ENCODE measurements at regions not wholly inside any gene's neighbourhood (a gene's known extent, or its start where the extent isn't known, plus 50 kb on each side); places are given as distances from the start of the nearest gene placed in this dataset.

DNA sequence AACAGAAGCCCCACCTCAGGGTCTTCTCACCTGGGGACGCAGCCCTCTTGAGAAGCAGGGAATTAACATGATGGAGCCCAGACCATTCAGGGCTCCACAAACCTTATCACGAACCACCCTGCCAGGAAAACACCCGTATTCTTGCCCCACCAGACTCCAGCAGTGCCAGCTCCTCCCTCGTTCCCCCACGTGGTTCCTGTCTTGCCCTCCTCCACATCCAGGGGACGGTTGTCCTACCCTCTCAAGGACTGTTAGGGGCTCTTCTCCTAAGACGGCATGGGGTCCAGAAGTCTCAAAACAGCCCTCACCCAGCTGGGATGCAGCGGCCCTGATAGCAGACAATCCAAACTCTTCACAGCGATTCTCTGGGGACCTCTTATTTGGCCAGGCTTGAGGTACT lies 372.2 kb upstream of the HS6ST1 start:
- no peak for DNase-seq (ENCODE audit: low read depth)

DNA sequence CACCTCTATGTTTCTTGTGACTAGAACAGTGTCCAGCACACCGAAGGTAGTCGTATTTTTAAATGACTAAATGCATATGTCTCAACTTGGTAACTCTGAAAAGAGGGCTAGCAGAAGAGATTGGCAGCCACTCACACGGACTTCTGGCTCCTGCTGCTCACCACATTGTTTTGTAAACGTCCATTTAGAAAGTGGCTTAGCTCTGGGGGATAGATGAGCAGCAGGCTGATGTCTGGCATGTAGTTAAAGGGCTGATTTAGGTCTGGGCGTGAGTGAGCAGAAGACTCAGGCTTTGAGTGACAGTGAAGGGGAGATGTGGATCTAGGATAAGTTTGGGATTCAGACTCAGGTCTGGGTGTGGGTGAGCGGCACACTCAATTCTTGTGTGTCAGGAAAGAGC lies 372.9 kb upstream of the HS6ST1 start:
- DNase-seq (ENCODE audit: low read depth) = no peak

DNA sequence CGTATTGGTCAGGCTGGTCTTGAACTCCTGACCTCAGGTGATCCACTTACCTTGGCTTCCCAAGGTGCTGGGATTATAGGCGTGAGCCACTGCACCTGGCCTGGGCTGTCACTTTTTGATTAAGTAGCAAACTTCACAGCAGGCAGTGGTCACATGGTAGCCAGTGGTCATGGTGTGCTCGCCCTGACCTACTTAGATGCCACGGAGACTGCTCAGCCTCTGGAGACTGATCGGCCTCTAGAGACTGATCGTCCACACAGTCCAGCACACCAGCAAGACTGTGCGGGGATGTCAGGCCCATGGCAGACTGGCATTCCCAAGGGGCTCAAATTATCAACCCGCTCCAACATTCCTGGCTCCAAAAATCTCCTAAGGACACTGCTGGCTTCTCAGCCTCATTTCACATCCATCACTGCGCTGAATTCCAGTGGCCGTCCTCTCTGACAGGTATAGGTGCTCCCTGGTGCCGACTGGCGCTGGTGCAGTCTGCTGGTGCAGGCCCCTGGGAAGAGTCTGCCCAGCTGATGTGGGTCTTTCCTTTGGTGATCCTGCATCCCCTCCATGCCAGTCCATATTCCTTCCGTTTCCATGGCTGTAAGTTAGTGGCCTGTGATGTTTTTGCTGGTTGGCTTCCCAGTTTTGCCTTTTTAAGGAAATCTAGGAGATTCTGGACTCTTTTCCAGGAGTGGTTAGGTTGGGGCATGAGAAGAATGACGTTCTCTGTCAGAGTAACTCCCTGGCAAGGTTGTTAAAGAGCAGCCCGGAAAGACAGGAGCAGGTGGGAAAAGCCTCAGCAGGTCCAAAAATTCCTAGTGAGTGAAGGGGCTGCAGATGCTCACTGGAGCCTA lies 374.5 kb upstream of the HS6ST1 start:
- DNase-seq (ENCODE audit: low read depth) = no peak

DNA sequence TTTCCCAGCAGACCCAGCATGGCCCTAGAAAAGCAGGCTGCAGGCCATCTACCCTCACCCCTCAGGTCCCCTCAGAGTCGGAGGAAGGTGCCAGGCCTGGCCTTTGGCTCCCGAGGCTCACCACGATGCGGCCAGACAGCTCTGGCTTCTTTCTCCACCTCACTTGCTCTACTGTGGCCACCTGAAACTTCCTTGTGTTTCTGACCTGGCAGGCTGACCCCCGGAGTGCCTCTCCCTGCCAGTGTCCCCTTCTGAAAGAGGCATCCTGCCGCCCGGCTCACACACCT lies 375.0 kb upstream of the HS6ST1 start:
- no peak for DNase-seq (ENCODE audit: low read depth)

DNA sequence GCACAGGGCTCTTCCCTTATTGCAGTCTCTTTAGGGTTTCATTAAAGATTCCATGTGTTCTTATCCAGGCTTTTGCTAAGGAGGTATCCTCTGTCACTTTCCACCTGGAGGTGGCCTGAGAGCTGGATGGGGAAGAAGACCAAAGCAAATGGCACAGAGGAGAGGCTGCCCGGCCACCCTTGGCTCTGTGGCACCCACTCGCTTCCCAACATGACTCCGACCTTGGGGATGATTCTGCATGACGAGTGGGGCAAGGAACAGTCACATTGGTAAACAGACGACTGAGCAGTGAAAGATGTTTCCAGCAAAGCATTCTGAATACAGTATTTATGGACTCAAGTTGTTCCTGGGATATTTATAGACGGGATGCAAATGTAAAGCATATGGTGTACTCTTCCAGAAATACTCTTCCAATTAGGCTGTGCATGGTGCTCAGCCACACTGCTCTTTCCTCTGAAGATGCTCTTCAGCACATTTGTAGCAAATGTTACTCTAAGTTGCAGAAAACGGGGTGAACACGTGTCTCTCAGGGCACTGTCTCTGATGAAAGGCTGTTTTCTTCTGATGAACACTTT lies 377.1 kb upstream of the HS6ST1 start:
- no peak for DNase-seq (ENCODE audit: low read depth)

DNA sequence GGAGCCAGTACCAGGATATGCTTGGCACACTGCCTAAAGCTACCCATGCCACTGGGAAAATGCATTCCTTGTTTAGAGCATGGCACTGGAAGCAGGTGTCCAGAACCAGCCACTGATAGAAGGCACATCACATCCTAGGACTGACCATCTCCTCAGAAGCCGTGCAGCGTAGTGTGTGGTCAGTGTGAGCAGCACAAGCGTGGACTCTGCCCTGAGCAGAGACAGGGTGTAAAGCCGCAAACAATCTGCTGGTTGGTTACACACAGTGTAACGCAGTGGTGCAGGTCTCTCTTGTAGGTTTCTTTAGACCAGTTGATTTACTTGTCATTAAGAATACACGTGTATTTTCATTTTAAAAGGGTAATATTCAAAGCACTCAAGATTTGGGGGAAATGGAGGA lies 377.8 kb upstream of the HS6ST1 start:
- no peak for DNase-seq (ENCODE audit: low read depth)

DNA sequence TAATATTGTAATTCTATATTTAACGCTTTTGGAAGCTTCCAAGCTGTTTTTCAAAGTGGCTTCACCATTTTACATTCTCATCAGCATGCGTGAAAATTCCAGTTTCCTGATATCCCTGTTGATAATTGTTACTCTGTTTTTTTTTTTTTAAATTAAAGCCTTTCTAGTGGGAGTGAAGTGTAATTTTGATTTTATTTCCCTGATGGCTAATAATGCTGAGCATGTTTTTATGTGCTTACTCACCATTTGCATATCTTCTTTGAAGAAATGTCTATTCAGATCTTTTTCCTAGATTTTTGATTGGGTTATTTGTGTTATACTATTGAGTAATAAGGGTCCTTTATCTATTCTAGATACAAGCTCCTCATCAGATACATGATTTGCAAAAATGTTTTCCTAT lies 382.8 kb upstream of the HS6ST1 start:
- no peak for DNase-seq (ENCODE audit: low read depth)

DNA sequence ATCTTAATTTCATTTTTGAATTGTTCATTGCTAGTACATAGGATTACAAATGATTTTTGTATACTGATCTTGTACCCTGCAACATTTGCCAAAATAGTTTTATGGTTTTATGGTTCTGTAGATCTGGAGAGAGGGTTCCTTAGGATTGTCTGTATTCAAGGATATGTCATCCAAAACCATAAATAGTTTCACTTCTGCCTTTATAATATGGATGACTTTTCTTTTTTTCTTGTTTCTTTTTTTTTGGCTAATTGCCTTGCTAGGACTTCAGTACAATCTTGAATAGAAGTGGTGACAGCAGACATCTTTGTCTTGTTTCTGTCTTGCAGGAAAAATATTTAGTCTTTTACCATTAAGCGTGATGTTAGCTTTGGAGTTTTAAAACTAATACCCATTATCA lies 383.9 kb upstream of the HS6ST1 start:
- DNase-seq (ENCODE audit: low read depth) = no peak

DNA sequence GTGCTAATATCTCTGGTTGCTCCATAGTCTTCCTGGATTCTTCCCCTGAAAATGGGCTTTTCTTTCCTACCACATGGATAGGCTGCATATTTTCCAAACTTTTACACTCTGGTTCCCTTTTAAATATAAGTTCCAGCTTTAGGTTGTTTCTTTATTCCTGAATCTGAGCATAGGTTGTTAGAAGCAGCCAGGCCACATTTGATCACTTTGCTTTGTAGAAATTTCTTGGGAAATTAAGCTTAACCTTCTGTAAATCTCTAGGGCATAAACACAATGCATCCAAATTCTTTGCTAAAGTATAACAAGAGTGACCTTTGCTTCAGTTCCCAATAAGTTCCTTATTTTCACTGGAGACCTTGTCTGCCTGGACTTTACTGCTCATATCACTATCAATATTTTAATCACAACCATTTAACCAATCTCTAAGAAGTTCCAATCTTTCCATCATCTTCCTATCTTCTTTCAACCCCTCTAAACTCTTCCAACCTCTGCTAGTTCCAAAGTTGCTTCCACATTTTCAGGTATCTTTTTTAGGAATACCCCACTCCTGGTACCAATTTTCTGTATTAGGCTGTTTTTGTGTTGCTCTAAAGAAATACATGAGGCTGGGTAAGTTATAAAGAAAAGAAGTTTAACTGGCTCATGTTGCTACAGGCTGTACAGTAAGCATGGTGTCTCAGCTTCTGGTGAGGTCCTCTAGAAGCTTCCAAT lies 389.6 kb upstream of the HS6ST1 start:
- DNase-seq (ENCODE audit: low read depth) = no peak

DNA sequence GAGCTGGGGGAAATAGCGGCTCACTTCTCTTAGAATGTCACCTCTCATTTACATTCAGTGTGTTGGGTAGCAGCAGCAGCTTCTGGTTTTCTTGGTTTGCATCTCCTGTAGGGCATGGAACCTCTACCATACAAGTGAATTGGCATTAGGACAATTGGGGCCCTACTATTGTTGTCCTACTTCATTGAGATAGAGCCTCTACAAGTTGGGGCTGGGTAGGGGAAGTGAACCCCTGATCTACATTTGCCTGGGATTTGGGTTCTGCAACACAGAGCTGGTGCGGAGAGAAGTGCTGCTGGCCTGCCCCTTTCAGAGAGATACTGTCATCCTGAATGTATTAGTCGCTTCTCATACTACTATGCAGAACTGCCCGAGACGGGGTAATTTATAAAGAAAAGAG lies 391.6 kb upstream of the HS6ST1 start:
- no peak for DNase-seq (ENCODE audit: low read depth)

DNA sequence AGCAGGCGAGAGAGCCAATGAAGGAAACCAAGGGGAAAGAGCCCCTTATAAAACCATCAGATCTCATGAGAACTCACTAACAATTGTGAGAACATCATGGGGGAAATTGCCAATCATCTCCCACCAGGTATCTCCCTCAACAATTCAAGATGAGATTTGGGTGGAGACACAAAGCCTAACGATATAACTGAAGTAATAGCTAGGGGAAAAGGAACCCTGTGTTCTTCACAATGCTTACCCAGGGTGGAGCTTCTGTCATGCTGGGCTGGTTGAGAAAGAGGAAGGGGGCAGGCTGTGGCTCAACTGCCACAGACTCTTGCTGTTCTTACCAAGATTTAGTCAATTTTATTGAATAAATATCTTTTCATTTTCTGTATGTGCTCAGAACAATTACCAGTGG lies 392.1 kb upstream of the HS6ST1 start:
- DNase-seq (ENCODE audit: low read depth) = no peak

DNA sequence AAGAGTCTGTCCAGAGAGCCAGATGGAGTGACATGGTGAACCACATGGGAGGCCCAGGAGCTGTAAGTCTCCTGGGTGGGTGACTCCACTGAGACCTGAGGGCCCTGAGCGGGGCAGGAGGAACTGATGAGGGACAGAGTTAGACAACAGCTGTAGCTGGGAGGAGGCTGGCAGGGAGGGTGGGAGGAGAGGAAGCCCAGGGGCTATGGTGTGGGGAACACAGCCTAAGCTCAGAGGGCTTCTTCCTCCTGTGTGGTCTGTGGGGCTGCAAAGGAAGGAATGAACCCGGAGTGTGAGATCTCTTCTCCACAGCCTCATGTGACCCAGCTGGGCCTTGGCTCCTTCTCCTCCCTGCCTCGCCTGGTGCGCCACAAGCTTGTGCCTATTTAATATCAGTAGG lies 395.6 kb upstream of the HS6ST1 start:
- DNase-seq (ENCODE audit: low read depth) = no peak

DNA sequence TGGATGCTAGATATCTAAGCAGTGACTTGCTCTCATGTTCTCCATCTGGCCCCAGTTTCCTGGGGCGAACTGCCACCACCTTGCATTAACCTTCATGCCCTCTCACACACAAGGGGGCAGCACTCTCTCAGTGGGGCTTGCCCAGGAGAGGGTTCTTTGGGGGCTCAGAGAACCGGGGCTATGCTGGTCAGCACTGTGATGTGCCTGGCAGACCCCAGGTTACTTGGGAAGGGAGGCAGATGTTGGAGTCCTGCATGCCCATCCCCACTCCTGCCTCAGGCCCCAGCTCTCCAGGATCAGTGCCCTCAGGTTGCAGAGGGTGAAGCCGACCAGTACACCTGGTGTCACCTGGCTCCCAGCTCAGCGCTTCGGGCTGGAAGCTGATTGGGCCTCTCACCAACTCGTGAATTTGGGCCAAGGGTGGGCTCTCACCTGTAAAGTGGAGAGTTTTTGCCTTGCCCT lies 396.2 kb upstream of the HS6ST1 start:
- DNase-seq (ENCODE audit: low read depth) = no peak

DNA sequence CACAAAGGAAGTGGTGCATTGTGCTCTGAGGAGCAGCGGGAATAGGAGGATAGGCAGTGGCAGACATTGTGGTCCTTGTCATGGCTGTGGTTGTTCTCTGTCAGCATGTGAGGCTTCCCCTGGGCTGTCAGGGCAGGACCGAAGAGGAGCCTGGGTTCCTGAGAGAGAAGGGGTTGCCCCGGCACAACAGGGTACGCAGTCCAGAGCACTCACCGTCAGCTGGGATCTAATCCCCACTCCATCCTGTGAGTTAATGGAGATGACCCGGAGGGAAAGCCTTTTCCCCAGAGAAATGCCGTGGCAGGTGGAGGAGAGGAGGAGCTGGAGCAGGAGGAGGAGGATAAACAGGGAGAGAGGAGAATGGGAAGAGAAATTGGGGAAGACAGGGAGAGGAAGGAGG lies 396.7 kb upstream of the HS6ST1 start:
- DNase-seq (ENCODE audit: low read depth) = no peak

DNA sequence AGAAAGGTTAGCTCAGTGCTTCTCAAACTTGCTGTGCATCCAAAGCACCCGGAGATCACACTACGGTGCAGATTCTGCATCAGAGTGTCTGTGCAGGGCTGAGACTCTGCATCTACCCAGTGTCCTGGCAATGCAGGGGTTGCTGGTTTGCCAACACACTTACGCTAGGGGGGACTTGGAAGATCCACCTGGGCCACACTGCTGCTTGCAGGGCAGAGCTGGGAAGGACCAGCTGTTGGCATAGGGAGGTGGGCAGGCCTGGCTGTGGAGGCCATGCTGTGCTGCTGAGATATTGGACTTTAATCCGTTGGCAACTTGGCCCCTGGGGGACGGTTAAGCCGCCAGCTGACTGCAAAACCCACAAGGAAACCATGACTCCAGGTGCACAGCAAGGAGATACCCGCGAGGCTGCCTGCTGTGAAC lies 397.6 kb upstream of the HS6ST1 start:
- DNase-seq (ENCODE audit: low read depth) = no peak

DNA sequence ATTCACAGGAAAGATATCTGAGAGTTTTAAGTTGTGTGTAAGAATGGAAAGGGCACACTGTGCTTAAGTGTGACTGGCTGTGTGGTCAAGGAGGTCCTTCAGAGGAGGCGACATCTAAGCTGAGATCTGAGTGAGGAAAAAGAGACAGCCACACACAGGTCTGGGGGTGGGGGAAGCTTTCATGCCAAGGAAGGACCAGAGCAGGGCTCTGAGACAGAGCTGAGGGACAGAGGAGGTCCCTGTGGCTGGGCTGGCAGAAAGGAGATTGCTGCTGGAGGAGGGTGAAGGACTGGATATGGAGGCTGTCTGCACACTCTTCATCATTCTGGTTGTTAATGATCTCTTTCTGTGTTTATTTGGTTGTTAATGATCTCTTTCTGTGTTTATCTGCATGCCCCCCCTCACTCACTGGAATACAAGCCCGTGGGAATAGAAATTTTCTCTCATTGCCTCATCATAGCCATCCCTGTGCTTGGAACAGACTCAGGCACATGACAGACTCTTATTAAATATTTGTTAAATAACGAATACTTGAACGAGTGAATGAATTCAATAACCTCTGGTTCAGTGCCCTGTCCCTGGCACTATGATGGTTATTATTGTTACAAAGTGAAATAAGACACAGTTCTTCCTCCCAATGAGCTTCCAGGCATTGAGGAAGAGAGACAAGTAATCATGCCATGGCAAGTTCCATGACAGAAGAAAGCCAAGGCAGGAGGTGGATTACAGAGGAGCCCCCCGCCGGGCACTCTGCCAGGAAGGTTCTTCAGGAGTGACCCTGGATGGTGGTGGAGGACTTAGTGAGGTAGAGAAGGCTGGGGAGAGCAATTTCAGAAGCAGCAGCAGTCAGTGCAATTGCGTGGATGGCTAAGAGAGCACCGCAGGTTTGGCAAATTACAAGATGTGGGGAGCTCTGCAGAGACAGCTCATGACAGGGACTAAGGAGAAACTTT lies 399.4 kb upstream of the HS6ST1 start:
- no peak for DNase-seq (ENCODE audit: low read depth)

DNA sequence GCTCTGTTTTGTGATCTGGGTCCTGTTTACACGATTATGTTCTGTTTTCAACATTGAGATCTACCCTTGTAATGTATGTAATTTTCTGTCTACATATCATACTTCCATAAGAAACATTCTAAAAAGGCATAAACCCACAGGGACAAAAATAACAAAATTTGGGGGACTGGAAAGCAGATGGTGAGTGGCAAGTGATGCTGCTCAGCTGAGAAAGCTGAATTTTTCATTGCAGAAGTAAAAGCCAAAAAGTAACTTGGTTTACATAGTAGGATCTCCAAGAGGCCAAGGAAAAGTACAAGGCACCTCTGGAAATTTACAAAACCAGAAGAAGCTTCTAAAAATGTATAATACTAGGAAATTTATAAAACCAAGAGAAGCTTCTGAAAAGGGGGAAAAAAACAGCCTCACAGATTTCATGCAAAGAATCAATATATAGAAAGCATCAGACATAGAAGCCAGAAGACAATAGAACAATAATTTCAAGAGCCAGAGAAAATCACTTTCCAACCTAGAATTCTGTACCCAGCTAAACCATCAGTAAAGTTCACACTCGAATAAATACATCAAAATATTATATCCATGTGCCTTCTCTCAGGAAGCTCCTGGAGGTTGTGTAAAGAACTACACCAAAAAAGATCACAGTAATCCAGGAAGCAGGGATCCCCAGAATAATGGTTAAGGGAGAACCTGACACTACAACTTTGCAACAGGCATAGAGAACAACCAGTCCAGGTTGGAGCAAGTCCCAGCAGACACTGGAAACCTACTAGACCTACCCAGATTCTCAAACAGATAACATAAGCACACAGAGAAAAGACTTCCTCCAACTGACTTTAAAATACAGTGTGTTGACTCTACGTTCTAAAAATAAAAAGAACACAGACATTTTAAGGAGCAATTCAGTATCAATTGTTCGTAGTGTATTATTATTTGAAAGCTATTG lies 401.7 kb upstream of the HS6ST1 start:
- no peak for DNase-seq (ENCODE audit: low read depth)

DNA sequence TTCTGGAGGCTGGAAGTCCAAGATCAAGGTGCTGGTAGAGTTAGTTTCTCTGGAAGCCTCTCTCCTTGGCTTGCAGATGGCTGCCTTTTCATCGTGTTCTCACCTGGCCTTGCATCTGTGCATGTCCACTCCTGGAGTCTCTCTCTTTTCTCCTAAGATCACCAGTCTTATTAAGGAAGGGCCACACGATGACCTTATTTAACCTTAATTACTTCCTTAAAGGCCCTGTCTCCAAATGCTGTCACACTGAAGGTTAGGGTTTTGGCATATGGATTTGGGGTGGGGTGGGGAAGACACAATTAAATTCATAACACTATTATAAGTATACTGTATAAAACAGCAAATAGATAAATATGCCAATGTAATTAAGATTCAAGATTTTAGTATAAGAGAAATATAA lies 402.4 kb upstream of the HS6ST1 start:
- DNase-seq (ENCODE audit: low read depth) = no peak

DNA sequence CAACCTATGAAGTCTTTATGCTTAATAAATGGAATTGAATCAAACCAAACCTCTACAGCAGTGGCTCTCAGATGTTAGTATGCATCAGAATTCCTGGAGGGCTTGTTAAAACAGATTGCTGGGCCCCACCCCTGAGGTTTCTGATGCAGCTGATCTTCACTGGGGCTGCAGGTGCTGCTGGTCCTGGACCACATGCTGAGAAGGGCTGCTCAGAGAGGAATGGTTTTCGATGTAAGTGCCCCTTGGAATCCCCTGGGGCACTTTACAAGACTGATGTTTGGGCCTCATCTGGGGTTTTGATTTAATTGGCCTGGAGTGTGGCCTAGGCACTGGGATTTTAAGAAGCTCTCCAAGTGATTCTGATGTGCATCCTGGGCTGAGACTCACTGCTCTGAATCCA lies 403.8 kb upstream of the HS6ST1 start:
- DNase-seq (ENCODE audit: low read depth) = no peak

DNA sequence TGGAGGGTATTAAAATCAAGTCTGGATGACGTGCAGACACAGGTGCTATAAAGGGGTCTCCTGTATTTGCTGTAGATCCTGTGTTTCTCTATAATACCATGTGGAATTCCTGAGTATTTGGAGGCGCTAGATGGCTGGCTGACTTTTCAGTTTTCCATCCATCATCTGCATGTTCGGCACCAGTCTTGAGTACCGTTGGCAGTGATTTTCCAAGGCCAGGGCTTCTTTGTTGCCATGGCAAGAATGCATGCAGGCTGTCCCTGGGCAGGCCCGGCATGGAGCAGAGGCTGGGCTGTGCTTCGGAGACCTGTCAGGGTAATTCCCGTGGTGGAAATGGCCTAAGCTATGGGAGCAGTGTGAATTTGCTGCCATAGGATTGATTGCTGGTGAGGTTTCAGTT lies 405.9 kb upstream of the HS6ST1 start:
- no peak for DNase-seq (ENCODE audit: low read depth)

DNA sequence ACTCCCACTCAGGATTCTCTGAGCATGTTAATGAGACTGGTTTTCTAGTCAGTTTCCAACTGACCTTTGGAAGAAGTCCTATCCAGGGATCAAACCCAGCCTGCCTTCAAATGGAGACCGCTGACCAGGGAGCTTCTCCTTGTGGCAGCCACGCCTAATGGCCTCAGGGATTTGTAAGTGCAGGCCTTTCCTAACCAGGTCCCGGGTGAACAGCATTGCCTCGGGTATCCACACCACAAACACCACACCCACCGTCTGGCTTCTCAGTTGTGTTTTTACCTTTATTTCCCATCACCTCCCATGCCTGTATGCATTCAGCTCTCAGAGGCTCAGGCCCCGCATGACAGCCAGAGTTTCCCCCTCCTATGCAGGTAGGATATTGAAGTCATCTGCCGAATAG lies 406.3 kb upstream of the HS6ST1 start:
- no peak for DNase-seq (ENCODE audit: low read depth)
